GM23338 (cell line): ENCODE measurements at regions not wholly inside any gene's neighbourhood (a gene's known extent, or its start where the extent isn't known, plus 50 kb on each side); places are given as distances from the start of the nearest gene placed in this dataset.

ENCODE experiments used
- CREB1 ChIP-seq: fragments of 250-450 bp; sonication (Bioruptor Pico); IDR thresholded peaks from 2 replicates; pipeline ENCODE4 v1.5.0; 2020; ENCODE audit warnings: low read depth, mild to moderate bottlenecking, moderate library complexity
- EZH2 ChIP-seq: fragments of 200-600 bp; sonication (generic); IDR thresholded peaks from one replicate; pipeline ENCODE4 v1.8.0; 2017; ENCODE audit warnings: antibody characterized with exemption, mild to moderate bottlenecking, low read depth; ENCODE audit not compliant: unreplicated experiment
- EZH2phosphoT487 ChIP-seq: fragments of 200-600 bp; sonication (generic); IDR thresholded peaks from one replicate; pipeline ENCODE4 v1.8.1; 2018; ENCODE audit warnings: antibody characterized with exemption; ENCODE audit not compliant: unreplicated experiment
- NANOG ChIP-seq: IDR thresholded peaks from 2 replicates; pipeline ENCODE4 v1.6.1; 2016; ENCODE audit warnings: antibody characterized with exemption, borderline replicate concordance
- POLR2AphosphoS5 ChIP-seq: IDR thresholded peaks from 2 replicates; pipeline ENCODE4 v1.6.1; 2016; ENCODE audit warnings: antibody characterized with exemption, low read depth
- ZNF114 ChIP-seq: fragments of 250-450 bp; sonication (Bioruptor Pico); IDR thresholded peaks from 2 replicates; pipeline ENCODE4 v1.5.0; 2020; ENCODE audit warnings: mild to moderate bottlenecking, moderate library complexity
- TF ChIP-seq, protein P1 (sequence below), 2 experiments: fragments of 200-600 bp in 1 of 2; sonication (generic) in 1 of 2; conservative IDR thresholded peaks; 2 replicates each; pipeline versions ENCODE4 v1.5.1 to v1.6.1; 2016 to 2017; ENCODE audit warnings: antibody characterized with exemption in 2 of 2, low read depth in 2 of 2, mild to moderate bottlenecking in 2 of 2, moderate library complexity in 1 of 2
- TF ChIP-seq, protein P2 (sequence below): IDR thresholded peaks from one replicate; pipeline ENCODE4 v1.6.1; 2018; ENCODE audit warnings: antibody characterized with exemption; ENCODE audit not compliant: unreplicated experiment
- TF ChIP-seq, protein P3 (sequence below): IDR thresholded peaks from 2 replicates; pipeline ENCODE4 v1.6.1; 2016; ENCODE audit warnings: antibody characterized with exemption

DNA sequence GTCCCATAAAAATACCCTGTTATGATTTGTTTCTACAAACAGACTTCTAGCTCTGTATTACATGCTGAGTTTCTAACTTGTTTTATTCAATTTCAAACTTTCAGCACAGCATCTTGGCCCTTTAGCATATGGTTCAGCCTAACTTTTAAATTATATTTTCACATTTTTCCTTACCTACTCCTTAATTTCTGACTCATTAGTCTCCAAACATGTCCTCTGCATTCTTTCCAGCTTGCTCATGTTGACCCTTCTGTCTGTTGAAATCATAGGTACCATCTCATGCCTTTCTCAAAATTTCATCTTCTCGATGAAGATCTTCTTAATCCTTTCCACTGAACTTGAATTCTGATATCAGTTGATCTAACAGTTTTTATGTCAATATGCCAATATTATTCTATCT, 200.9 kb upstream of the RIOK2 start:
- TF ChIP-seq, protein P1, sequence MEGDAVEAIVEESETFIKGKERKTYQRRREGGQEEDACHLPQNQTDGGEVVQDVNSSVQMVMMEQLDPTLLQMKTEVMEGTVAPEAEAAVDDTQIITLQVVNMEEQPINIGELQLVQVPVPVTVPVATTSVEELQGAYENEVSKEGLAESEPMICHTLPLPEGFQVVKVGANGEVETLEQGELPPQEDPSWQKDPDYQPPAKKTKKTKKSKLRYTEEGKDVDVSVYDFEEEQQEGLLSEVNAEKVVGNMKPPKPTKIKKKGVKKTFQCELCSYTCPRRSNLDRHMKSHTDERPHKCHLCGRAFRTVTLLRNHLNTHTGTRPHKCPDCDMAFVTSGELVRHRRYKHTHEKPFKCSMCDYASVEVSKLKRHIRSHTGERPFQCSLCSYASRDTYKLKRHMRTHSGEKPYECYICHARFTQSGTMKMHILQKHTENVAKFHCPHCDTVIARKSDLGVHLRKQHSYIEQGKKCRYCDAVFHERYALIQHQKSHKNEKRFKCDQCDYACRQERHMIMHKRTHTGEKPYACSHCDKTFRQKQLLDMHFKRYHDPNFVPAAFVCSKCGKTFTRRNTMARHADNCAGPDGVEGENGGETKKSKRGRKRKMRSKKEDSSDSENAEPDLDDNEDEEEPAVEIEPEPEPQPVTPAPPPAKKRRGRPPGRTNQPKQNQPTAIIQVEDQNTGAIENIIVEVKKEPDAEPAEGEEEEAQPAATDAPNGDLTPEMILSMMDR (conservative IDR thresholded peaks at IDR 0.05; ENCODE audit: low read depth in 2 of 2): no peak
- no peak for TF ChIP-seq EZH2
- TF ChIP-seq, protein P2, sequence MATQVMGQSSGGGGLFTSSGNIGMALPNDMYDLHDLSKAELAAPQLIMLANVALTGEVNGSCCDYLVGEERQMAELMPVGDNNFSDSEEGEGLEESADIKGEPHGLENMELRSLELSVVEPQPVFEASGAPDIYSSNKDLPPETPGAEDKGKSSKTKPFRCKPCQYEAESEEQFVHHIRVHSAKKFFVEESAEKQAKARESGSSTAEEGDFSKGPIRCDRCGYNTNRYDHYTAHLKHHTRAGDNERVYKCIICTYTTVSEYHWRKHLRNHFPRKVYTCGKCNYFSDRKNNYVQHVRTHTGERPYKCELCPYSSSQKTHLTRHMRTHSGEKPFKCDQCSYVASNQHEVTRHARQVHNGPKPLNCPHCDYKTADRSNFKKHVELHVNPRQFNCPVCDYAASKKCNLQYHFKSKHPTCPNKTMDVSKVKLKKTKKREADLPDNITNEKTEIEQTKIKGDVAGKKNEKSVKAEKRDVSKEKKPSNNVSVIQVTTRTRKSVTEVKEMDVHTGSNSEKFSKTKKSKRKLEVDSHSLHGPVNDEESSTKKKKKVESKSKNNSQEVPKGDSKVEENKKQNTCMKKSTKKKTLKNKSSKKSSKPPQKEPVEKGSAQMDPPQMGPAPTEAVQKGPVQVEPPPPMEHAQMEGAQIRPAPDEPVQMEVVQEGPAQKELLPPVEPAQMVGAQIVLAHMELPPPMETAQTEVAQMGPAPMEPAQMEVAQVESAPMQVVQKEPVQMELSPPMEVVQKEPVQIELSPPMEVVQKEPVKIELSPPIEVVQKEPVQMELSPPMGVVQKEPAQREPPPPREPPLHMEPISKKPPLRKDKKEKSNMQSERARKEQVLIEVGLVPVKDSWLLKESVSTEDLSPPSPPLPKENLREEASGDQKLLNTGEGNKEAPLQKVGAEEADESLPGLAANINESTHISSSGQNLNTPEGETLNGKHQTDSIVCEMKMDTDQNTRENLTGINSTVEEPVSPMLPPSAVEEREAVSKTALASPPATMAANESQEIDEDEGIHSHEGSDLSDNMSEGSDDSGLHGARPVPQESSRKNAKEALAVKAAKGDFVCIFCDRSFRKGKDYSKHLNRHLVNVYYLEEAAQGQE: no peak
- no peak for TF ChIP-seq POLR2AphosphoS5
- TF ChIP-seq EZH2phosphoT487: no peak
- TF ChIP-seq CREB1: no peak
- TF ChIP-seq, protein P3, sequence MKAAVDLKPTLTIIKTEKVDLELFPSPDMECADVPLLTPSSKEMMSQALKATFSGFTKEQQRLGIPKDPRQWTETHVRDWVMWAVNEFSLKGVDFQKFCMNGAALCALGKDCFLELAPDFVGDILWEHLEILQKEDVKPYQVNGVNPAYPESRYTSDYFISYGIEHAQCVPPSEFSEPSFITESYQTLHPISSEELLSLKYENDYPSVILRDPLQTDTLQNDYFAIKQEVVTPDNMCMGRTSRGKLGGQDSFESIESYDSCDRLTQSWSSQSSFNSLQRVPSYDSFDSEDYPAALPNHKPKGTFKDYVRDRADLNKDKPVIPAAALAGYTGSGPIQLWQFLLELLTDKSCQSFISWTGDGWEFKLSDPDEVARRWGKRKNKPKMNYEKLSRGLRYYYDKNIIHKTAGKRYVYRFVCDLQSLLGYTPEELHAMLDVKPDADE: no peak
- TF ChIP-seq ZNF114 (CRISPR knock-in tag): no peak
- TF ChIP-seq NANOG: no peak
